Colonic mucosa (tissue), 4 donors: ENCODE measurements at regions not wholly inside any gene's neighbourhood (a gene's known extent, or its start where the extent isn't known, plus 50 kb on each side); places are given as distances from the start of the nearest gene placed in this dataset.

Source experiments
- DNase-seq: peaks from one replicate; pipeline ENCODE4 v3.0.0-alpha.2; 2020
- H3K27ac ChIP-seq: fragments of 200-600 bp; one replicate; pipeline ENCODE4 v1.8.0; 2021
- H3K27me3 ChIP-seq: fragments of 200-600 bp; one replicate; pipeline ENCODE4 v1.8.0; 2021
- H3K36me3 ChIP-seq: fragments of 200-600 bp; one replicate; pipeline ENCODE4 v1.8.0; 2021
- H3K4me1 ChIP-seq: fragments of 200-600 bp; one replicate; pipeline ENCODE4 v1.8.0; 2021; ENCODE audit warnings: mild to moderate bottlenecking
- H3K4me3 ChIP-seq: fragments of 200-600 bp; one replicate; pipeline ENCODE4 v1.8.0; 2021
- H3K9ac ChIP-seq, 2 donors: one replicate each; pipeline ENCODE4 v1.7.0; 2013; ENCODE audit warnings: control low read depth in 2 of 2, low read depth in 2 of 2, low read length in 2 of 2
- H3K9me3 ChIP-seq: fragments of 200-600 bp; one replicate; pipeline ENCODE4 v1.8.0; 2021
- intact Hi-C: fragments of 100-400 bp; cut with DNase I; formaldehyde crosslinking; loops from one replicate; pipeline ENCODE4 v1.14.1; 2022
- TF ChIP-seq, protein P1 (sequence below): fragments of 200-600 bp; IDR thresholded peaks from one replicate; pipeline ENCODE4 v1.8.0; 2022; ENCODE audit warnings: antibody characterized with exemption, mild to moderate bottlenecking
- donor health status: healthy.
- donor health status: DM: no; HTN: no; CAD: no.
- donor health status: DM: no; HTN: no; CAD: no.

DNA sequence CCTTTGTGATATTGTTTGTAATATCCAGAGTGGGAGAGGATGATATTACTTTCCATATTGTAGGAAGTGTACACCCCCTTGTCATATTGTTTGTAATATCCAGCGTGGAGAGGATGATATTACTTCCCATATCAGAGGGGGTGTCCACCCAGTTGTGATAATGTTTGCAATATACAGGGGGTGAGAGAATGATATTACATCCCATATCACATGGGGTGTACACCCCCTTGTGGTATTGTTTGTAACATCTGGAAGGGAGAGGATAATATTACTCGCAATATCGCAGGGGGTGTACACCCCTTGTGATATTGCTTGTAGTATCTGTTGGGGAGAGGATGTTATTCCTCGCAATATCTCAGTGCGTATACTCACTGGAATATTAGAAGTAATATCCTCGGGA is 61.5 kb downstream of the PRSS23 start:
- no peaks in the 10 kb centered on the region for H3K9me3 ChIP-seq
- H3K36me3 ChIP-seq, result no peaks in the 10 kb centered on the region
- DNase-seq, result no peak
- no peaks in the 10 kb centered on the region for H3K27me3 ChIP-seq
- H3K9ac ChIP-seq, result no peak overlapping the region
- H3K4me3 ChIP-seq, result no peak overlapping the region
- intact Hi-C loops, result loop anchor here (10.0 kb wide), 1 partner anchor 433 kb away; no protein-coding TSS in a partner anchor
- TF ChIP-seq, protein P1, sequence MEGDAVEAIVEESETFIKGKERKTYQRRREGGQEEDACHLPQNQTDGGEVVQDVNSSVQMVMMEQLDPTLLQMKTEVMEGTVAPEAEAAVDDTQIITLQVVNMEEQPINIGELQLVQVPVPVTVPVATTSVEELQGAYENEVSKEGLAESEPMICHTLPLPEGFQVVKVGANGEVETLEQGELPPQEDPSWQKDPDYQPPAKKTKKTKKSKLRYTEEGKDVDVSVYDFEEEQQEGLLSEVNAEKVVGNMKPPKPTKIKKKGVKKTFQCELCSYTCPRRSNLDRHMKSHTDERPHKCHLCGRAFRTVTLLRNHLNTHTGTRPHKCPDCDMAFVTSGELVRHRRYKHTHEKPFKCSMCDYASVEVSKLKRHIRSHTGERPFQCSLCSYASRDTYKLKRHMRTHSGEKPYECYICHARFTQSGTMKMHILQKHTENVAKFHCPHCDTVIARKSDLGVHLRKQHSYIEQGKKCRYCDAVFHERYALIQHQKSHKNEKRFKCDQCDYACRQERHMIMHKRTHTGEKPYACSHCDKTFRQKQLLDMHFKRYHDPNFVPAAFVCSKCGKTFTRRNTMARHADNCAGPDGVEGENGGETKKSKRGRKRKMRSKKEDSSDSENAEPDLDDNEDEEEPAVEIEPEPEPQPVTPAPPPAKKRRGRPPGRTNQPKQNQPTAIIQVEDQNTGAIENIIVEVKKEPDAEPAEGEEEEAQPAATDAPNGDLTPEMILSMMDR, result no peak
- H3K4me1 ChIP-seq, result no peaks in the 10 kb centered on the region
- no peak overlapping the region for H3K27ac ChIP-seq

DNA sequence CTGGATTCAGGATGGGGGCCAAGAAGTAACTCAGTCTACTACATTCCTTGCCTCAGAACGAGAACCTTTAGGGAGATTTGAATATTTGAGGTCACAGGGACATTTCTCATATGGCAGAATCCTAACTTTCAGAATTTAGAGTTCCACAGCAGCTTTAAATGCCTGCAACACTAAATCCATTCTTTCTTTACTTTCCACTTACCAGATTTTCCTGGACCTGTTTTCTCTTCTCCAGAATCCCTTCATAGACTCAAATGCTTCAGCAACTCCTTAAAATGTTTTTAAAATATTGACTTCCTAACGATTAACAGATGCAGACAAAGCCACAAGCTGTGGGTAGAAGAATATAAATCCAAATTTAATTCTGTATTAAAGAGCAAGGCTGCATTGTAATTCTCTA is 63.1 kb downstream of the PRSS23 start:
- Histone ChIP-seq H3K36me3 (no peaks in the 10 kb centered on the region), H3K4me3 (no peak overlapping the region), H3K4me1 (no peaks in the 10 kb centered on the region), H3K9me3 (no peaks in the 10 kb centered on the region), H3K9ac (no peak overlapping the region), H3K27ac (no peak overlapping the region), H3K27me3 (no peaks in the 10 kb centered on the region)
- TF ChIP-seq, protein P1, result no peak
- DNase-seq, result no peak
- intact Hi-C loops, result loop anchor here (10.0 kb wide), 1 partner anchor 431 kb away; no protein-coding TSS in a partner anchor

DNA sequence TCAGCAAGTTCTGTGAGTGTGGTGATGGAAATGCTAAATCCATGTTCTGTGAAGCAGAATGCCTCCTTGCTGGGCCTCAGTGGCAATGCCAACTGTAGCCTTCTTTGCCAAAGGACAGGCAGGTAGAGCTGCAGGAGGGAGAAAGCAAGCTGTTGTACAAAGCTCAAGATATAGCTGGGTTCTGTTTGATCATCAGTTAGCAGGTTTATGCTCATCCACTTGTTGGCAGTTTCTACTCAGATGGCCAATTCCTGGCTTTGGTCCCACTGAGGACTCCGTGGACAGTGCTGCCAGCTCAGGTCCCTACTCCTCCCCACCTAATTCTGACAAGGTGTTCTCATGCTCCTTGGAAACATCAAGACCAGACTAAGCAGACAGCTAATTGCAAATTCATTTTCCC is 65.1 kb downstream of the PRSS23 start:
- H3K36me3 ChIP-seq, result no peaks in the 10 kb centered on the region
- H3K9ac ChIP-seq, result no peak overlapping the region
- intact Hi-C loops, result loop anchor here (10.0 kb wide), 1 partner anchor 429 kb away; no protein-coding TSS in a partner anchor
- no peak overlapping the region for H3K27ac ChIP-seq
- no peak overlapping the region for H3K4me3 ChIP-seq
- no peaks in the 10 kb centered on the region for H3K9me3 ChIP-seq
- H3K4me1 ChIP-seq, result no peaks in the 10 kb centered on the region
- no peaks in the 10 kb centered on the region for H3K27me3 ChIP-seq
- TF ChIP-seq, protein P1, result no peak
- DNase-seq, result no peak

DNA sequence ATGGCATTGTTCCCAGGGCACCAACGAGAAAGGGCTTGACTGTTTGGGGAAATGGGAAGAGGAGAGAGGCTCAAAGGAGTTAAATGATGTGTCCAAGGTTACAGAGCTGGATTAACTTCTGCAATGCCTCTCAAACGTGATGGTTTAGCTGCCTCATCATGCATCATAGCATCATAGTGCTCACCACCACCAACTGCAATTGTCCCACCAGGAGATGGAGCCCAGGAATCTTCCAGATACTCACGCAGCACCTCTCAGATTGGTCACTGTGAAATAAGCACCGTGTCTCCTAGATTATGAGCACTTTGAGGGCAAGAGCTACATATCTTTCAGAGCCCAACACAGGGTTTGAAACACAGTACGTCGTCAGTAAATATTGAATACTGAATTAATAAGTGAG is 69.2 kb downstream of the PRSS23 start:
- no peak overlapping the region for H3K9ac ChIP-seq
- intact Hi-C loops, result loop anchor here (10.0 kb wide), 1 partner anchor 425 kb away; no protein-coding TSS in a partner anchor
- H3K27ac ChIP-seq, result no peak overlapping the region
- TF ChIP-seq, protein P1, result no peak
- no peak overlapping the region for H3K4me3 ChIP-seq
- no peak for DNase-seq
- no peaks in the 10 kb centered on the region for H3K27me3 ChIP-seq
- no peaks in the 10 kb centered on the region for H3K9me3 ChIP-seq
- H3K36me3 ChIP-seq, result no peaks in the 10 kb centered on the region
- no peaks in the 10 kb centered on the region for H3K4me1 ChIP-seq

DNA sequence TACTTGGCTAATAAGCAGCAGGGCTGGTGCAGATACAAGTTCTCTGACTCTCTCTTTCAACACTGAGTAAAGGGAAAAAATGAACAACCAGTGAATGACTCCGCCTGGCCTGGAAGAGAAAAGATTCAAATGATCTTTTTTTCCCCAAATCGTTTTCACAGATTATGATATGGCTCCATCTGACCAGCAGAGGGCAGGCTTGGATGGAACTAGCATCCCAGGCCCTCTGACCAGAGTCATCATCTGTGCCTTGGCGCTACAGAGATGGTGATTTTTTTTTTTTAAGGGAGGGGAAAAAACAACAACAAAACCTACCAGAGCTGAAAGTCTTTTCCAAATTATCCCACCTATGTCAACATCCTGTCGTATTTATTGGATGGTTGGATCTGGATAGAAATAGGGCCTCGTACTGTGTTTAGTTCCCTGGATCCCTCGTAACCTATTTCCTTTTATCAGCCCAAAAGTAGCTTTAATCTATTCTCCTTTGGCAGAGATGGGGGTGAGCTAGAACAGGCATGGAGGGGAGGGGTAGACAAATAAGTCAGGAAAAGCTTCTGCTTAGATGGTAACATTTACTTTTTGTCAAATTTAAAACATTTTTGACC is 69.7 kb downstream of the PRSS23 start:
- DNase-seq, result peak; percentile 60
- Histone ChIP-seq H3K27ac (no peak overlapping the region), H3K4me3 (no peak overlapping the region), H3K9me3 (no peaks in the 10 kb centered on the region), H3K4me1 (no peaks in the 10 kb centered on the region), H3K36me3 (no peaks in the 10 kb centered on the region), H3K9ac (no peak overlapping the region), H3K27me3 (no peaks in the 10 kb centered on the region)
- intact Hi-C loops, result loop anchor here (2.0 to 10.0 kb wide), 2 partner anchors 47 to 425 kb away; no protein-coding TSS in a partner anchor
- TF ChIP-seq, protein P1, result peak; percentile 63
